ENCODE measurements at regions not wholly inside any gene's neighbourhood (a gene's known extent, or its start where the extent isn't known, plus 50 kb on each side); places are given as distances from the start of the nearest gene placed in this dataset.

DNA sequence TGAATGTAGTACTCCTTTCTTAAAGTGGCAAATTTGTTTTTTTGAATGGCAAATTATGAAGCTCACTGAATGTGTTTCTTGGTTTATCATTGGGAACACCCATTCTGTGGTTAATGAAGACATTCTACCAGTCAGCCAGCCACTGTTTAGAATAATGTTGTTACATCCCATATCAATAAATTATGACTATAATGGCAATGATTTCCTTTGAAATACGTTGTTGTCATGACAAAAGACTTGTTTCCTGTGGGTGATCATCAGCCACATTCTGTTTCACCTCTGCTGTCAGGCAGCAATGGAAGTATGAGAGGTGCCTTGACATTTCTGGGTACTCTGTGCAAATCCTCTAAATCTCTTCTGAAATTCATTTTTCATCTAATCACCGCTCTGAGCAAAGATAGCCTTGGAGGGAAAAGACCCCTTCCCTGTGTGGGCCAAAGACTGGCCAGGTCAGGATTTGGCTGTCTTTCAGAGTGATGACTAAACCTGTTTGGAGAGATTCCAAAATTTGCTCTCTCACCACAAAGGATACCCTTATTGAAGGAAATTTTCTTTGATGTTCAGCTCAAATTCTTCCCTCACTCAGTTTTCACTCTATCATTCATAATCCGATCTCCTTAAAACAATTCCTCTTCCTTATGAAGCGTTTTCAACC, 869.2 kb downstream of the BCL11A start:
- DNase-seq (ENCODE audit: low read depth in 2 of 2), result no peak

DNA sequence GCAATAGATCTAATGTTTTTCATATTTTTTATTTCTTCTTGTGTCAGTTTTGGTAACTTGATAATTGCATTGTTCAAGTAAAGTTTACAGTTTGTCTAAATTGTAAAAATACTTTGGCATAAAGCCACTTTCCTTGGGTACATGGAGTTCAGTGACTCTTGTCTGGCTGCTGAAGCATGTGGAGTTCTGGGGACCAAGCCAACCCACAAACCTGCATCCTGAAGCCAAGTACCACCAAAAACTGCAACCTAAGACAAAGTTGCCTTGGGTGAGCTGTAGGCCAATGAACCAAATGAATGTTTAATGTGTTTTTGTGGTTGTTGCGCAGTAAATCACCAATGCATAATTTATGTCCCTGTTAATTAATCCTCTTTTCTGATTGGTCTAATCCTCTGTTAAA, 872.6 kb downstream of the BCL11A start:
- no peak for DNase-seq (ENCODE audit: low read depth in 2 of 2)

- DNase-seq (ENCODE audit: low read depth in 2 of 2), result no peak
Observed at GRCh38 chr2:59677158-59677557, 876.3 kb downstream of the BCL11A start.

- DNase-seq (ENCODE audit: low read depth in 2 of 2), result no peak
Observed at GRCh38 chr2:59674100-59674499, 879.4 kb downstream of the BCL11A start.

DNA sequence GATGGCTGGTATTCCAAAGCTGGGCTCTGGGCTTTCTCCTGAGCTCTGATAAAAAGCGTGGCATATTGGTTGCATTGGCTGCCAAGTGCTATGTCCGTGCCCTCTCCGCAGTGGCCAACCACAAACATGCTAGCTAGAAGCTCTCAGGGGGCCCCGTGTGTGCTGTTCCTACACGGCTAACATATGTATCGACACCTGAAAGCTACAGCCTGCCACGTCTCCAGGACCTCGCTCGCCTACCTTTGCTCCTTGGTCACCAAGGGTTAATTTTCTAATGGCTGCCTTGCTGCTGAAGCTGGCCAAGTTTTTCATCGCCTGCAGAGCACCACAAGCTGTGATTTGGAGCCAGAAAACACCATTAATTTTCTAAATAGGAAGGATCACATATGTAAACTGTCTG, 888.4 kb downstream of the BCL11A start:
- no peak for DNase-seq (ENCODE audit: low read depth in 2 of 2)

DNA sequence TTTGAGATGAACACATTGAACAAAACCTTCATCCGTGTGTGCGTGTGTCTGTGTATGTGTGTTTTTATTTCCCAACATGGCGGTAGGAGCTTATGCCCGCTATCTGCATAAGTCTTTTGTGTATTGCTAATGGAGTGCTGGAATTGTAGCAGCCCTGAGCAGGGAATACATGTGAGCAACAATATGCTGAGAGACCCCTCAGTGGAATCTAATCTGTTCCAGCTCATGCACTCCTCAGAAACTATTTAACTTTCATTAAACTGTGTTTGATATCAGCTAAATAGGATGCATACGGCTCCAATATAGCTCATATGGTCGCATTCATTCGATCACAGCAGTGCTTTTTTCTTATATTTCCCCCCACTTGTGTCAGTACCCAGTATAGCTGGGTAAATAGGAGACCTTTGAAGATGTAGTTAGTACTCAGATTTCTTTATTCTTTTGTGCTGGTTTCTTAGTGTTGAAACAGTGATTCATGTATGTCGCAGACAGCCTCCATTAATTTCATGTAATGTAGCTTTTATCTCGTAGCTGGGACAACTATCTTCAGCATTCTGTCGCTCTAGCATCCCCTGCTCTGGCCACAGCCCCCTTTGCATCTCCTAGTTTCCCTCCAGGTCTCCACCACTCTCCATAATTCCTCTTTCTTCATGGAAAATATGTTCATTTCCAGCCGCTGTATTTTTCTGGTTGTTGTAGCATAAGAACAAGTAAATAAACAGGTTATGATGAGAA, 891.2 kb downstream of the BCL11A start:
- no peak for DNase-seq (ENCODE audit: low read depth in 2 of 2)

GRCh38 chr2:59660262-59660661, 893.2 kb downstream of the BCL11A start:
- no peak for DNase-seq (ENCODE audit: low read depth in 2 of 2)

DNA sequence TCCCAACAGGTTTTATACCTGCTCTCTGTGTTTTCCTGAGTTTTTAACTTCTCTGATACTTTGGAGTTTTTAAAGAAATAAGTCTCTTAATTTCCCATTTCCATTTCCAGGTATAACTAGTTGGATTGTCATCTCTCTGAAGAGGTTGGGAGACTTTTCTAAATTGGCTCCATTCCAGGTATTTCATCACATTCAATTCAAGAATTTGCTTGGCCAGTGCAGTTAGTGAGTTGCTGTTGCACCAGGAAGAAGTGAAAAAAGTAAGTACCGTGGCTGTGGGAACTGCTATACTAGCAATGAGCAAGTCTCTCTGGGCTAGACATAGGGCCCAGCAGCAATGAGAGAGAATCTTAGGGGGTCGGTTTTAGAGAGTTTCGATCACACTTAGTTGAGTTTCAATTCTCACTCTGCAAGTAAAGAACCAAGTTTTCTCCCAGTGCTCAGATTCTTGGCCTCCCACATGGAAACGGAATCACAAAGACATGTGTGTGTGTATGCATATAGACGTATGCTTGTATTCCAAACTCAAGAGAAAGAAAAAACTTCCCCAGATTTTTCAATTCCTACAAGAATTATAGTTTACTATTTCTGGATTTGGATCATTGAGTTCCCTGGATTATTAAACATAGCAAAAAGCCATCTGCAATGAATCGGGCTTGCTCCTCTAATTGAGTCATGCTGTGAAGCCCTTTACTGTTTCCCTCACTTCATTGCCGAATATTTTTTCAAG, 894.4 kb downstream of the BCL11A start:
- DNase-seq (ENCODE audit: low read depth in 2 of 2), result no peak

DNA sequence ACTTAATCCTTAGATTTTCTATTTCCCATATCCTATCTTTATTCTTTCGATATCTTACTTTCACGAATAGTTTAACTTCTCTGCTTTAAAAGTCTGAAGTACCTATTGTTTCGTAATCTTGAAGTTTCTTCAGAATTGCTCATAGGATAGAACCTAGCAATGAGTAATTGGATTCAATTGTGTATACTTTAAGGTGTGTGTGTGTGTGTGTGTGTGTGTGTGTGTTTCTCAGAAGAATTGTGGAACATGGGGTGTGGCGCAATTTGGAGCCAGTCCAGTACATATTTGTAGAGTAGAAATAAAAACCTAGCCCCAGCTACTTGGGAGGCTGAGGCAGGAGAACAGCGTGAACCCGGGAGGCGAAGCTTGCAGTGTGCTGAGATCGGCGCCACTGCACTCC, 897.6 kb downstream of the BCL11A start:
- DNase-seq (ENCODE audit: low read depth in 2 of 2), result no peak

GRCh38 chr2:59654710-59655109, 898.7 kb downstream of the BCL11A start:
- no peak for DNase-seq (ENCODE audit: low read depth in 2 of 2)

- DNase-seq (ENCODE audit: low read depth in 2 of 2), result no peak
Observed at GRCh38 chr2:59653164-59653563, 900.3 kb downstream of the BCL11A start.

- no peak for DNase-seq (ENCODE audit: low read depth in 2 of 2)
Observed at GRCh38 chr2:59630789-59631188, 922.7 kb downstream of the BCL11A start.

DNA sequence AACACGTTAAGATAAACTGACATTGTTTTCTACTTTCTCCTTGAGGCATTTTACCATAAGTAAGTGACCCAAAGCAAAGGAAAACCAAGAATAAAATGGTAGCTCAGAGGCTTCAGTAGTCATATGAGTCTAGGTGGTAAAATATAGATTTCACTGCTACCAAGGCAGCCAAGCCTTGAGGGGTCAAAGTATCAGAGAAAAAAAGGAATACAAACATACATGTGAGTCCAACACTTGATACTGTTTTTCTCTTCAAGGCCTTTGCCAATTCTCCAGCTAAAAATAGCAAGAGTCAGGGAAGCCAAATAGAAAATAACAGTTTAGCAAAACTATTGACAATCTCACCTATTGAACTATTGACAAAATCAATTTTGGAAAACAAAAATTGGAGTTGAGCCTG, 925.9 kb downstream of the BCL11A start:
- DNase-seq (ENCODE audit: low read depth in 2 of 2), result no peak

- no peak for DNase-seq (ENCODE audit: low read depth in 2 of 2)
Observed at GRCh38 chr2:59622599-59623308, 930.7 kb downstream of the BCL11A start.

DNA sequence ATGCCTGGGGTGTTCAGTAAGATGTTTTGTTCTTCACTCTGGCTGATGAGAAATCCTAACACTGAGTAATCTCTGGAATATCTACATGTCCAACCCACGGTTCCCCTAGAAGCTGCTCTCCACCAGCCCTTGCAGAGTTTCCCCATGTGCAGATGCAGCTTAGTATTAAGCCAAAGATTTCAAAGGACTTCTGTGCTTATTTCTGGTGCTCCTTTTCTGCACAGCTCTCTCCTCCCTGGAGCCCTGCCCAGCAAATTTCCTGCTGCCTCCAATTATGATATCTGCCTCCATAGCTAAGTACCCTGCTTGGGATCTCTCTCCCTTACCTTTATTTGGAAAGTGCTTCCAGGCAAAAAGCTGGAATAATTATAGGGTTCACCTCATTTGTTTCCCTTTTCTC, 949.3 kb downstream of the BCL11A start:
- DNase-seq (ENCODE audit: low read depth in 2 of 2), result no peak

DNA sequence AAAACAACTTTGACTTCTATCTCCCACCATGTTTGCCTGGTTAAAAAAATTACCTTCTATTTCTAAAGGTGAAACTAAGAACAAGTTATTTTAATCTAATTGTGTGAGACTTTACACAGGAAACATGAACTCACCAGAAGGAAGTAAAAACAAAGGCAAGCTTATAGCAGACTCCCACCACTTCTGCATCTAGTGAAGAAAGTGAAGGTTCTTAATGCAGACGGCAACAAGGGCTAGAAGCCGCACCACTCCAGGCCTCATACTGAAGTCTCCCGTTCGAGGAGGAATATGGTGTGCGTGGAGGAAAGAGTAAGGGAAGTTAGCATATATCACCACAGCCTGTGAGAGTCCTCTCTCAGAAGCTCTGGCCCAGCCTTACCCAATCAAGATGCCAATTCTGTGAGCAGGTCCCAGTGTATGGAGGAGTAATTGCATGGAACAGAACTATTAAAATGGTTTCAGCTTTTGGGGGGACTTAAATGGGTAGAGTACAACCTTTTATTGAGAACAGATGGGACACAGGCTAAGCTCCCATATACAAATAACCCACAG, 958.7 kb downstream of the BCL11A start:
- DNase-seq (ENCODE audit: low read depth in 2 of 2), result no peak

DNA sequence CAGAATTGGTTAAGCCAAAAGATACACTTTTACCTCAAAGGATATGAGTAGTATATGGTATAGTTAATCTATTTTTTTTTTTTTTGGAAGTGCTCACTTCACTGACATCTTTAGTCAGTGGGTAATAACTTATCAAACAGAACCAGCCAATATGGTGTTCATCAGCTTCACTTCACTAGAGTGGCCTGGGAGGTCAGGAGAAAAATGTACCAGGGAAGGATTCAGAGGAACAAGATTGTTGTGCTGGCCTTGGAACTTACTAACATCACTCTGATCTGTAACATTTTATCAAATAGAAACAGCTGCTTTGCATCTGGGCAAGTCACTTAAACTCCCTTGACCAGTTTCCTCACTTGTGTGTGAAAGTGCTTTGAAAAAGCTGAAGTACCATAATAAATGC, 962.7 kb downstream of the BCL11A start:
- no peak for DNase-seq (ENCODE audit: low read depth in 2 of 2)

DNA sequence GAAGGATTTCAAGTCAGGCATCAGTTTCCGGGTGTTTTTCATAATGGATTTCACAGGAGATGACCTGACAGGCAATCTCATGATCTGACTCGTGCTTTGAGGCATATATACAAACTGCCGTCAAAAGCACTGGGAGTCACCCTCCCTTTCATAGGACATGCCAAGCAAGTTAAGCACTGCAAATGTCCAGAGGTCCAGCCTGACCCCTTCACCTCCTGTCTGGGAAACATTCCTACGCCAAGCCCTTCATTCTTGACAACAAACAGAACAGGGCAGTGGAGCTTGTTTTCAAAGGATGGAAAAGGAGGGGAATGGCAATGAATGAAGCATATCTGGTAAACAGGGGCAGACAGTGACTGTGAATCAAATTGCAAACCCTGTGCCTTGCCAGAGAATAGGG, 963.6 kb downstream of the BCL11A start:
- no peak for DNase-seq (ENCODE audit: low read depth in 2 of 2)

DNA sequence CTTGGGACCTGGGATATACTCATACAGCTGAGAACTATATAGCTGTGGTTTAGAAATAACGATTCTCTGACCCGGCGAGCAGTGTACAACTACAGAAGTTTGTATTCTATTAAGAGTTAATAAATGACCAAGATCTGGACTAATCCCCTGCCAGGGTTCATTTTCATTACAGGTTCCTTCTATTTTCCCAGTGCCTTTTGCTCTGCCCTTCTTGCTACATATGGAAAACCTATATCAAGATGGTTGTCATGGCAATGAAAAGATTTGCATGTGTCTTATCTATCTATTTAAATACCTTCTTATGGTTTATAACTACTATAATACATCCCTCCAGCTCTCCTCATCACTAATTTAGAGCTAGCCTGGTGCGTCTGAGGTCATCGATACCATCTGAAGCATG, 965.2 kb downstream of the BCL11A start:
- no peak for DNase-seq (ENCODE audit: low read depth in 2 of 2)

GRCh38 chr2:59586176-59586575, 967.3 kb downstream of the BCL11A start:
- no peak for DNase-seq (ENCODE audit: low read depth in 2 of 2)

GRCh38 chr2:59585655-59586054, 967.8 kb downstream of the BCL11A start:
- DNase-seq (ENCODE audit: low read depth in 2 of 2), result no peak

- DNase-seq (ENCODE audit: low read depth in 2 of 2), result no peak
Observed at GRCh38 chr2:59584958-59585357, 968.5 kb downstream of the BCL11A start.
